ENCODE measurements at regions not wholly inside any gene's neighbourhood (a gene's known extent, or its start where the extent isn't known, plus 50 kb on each side); places are given as distances from the start of the nearest gene placed in this dataset.

GRCh38 chr4:181870326-181870725 lies 372.9 kb upstream of the TENM3 start:
- WGBS (ENCODE audit: insufficient coverage, insufficient replicate concordance, low lambda C conversion rate, missing lambda C conversion rate) = 0% methylated on average over 1 of the region's 1 CpG
- H3K27me3 ChIP-seq (replicated peaks in 1 of 2; ENCODE audit: control insufficient read depth in 2 of 2, insufficient read depth in 2 of 2, low read length in 1 of 2) = no peaks in the 10 kb centered on the region
- no peak for FAIRE-seq

More at GRCh38 chr4:181870326-181870725, 372.9 kb upstream of the TENM3 start:
- no peaks in the 10 kb centered on the region for H3K79me2 ChIP-seq (ENCODE audit: control insufficient read depth, insufficient read depth, low read length)
- H3K4me3 ChIP-seq = no peak overlapping the region
- ChIA-PET RAD21 (ENCODE audit: unreplicated experiment) (no interaction called here), POLR2A (no interaction called here), CTCF (no interaction called here), SMC1A (ENCODE audit: uncharacterized antibody, unreplicated experiment) (no interaction called here)
- no peaks in the 10 kb centered on the region for H3K36me3 ChIP-seq (ENCODE audit: control insufficient read depth in 2 of 2, insufficient read depth in 2 of 2, low read length in 1 of 2)
- no peak overlapping the region for H2AFZ ChIP-seq (ENCODE audit: control insufficient read depth, low read depth, low read length)
- H3K27ac ChIP-seq (ENCODE audit: control insufficient read depth, insufficient read depth) = no peak overlapping the region
- H3K4me2 ChIP-seq (ENCODE audit: control insufficient read depth, insufficient read depth) = no peak overlapping the region
- BruUV-seq (replicated peaks) = no TSS peak
- intact Hi-C loops (cut with micrococcal nuclease; ENCODE audit: unreplicated experiment) (no loop called here), in situ Hi-C loops (cut with MboI) (no loop called here)
- no peak overlapping the region for H3K9ac ChIP-seq (ENCODE audit: control insufficient read depth, insufficient read depth, low read length)
- no peaks in the 10 kb centered on the region for H3K4me1 ChIP-seq (ENCODE audit: control insufficient read depth, insufficient read depth, low read length)
- TF ChIP-seq E2F4 (IDR thresholded peaks at IDR 0.05; ENCODE audit: low read depth, low read length) = no peak
- TF ChIP-seq EED (IDR thresholded peaks at IDR 0.05; ENCODE audit: low read depth) = no peak
- no peak for TF ChIP-seq MTA3 (IDR thresholded peaks at IDR 0.05; ENCODE audit: borderline replicate concordance, low read length)
- no peak for TF ChIP-seq JUNB (IDR thresholded peaks at IDR 0.05)
- TF ChIP-seq EGR1 (IDR thresholded peaks at IDR 0.05; ENCODE audit: borderline replicate concordance in 1 of 2, low read depth in 2 of 2, low read length in 2 of 2) = no peak
- no peak for TF ChIP-seq CHD1 (IDR thresholded peaks at IDR 0.05; ENCODE audit: low read depth, low read length)
- no peak for TF ChIP-seq BCL11A (IDR thresholded peaks at IDR 0.05; ENCODE audit: low read depth, low read length)
- no peak for TF ChIP-seq POLR2AphosphoS2 (IDR thresholded peaks at IDR 0.05; ENCODE audit: low read depth, low read length)
- TF ChIP-seq, protein P1, sequence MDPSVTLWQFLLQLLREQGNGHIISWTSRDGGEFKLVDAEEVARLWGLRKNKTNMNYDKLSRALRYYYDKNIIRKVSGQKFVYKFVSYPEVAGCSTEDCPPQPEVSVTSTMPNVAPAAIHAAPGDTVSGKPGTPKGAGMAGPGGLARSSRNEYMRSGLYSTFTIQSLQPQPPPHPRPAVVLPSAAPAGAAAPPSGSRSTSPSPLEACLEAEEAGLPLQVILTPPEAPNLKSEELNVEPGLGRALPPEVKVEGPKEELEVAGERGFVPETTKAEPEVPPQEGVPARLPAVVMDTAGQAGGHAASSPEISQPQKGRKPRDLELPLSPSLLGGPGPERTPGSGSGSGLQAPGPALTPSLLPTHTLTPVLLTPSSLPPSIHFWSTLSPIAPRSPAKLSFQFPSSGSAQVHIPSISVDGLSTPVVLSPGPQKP (IDR thresholded peaks at IDR 0.05; ENCODE audit: low read depth, low read length) = no peak
- no peak for TF ChIP-seq FOXK2 (IDR thresholded peaks at IDR 0.05)
- TF ChIP-seq ATF7 (IDR thresholded peaks at IDR 0.05; ENCODE audit: low read depth) = no peak
- TF ChIP-seq KAT2A (conservative IDR thresholded peaks at IDR 0.05; ENCODE audit: control insufficient read depth, low read depth, low read length) = no peak
- no peak for TF ChIP-seq MAX (IDR thresholded peaks at IDR 0.05; ENCODE audit: low read depth, low read length)
- TF ChIP-seq SKIL (IDR thresholded peaks at IDR 0.05; ENCODE audit: low read depth, poor library complexity, severe bottlenecking) = no peak
- TF ChIP-seq TCF12 (IDR thresholded peaks at IDR 0.05; ENCODE audit: low read depth, low read length) = no peak
- TF ChIP-seq TARDBP (IDR thresholded peaks at IDR 0.05; ENCODE audit: borderline replicate concordance) = no peak
- no peaks in the 10 kb centered on the region for H3K9me3 ChIP-seq (replicated peaks; ENCODE audit: control insufficient read depth, insufficient read depth, low read length)
- H4K20me1 ChIP-seq (ENCODE audit: control insufficient read depth, insufficient read depth) = no peaks in the 10 kb centered on the region
- ATAC-seq (no peak), DNase-seq (ENCODE audit: low read depth, low spot score) (no peak)

Measured in GM12878 (cell line).